Mesenchymal stem cell (in vitro differentiated cells and primary cell): ENCODE measurements at regions not wholly inside any gene's neighbourhood (a gene's known extent, or its start where the extent isn't known, plus 50 kb on each side); places are given as distances from the start of the nearest gene placed in this dataset.

ENCODE experiments used
- DNase-seq: peaks from one replicate; pipeline ENCODE4 v3.0.0-alpha.2; 2013
- H2AFZ ChIP-seq: one replicate; pipeline ENCODE4 v1.6.1; 2013; ENCODE audit warnings: low read depth, mild to moderate bottlenecking, control low read depth, inconsistent platforms, low read length, moderate library complexity
- H2AK5ac ChIP-seq: 2 replicates; pipeline ENCODE4 v1.6.1; 2013; ENCODE audit warnings: low read length, moderate library complexity, mild to moderate bottlenecking, inconsistent platforms; ENCODE audit not compliant: severe bottlenecking
- H2BK120ac ChIP-seq: one replicate; pipeline ENCODE4 v1.6.1; 2013; ENCODE audit warnings: low read depth, mild to moderate bottlenecking, inconsistent platforms, low read length, moderate library complexity
- H2BK12ac ChIP-seq, 2 experiments: one replicate each; pipeline ENCODE4 v1.6.1; 2013; ENCODE audit warnings: inconsistent platforms in 2 of 2, low read length in 2 of 2, mild to moderate bottlenecking in 2 of 2, moderate library complexity in 2 of 2, control low read depth in 1 of 2
- H2BK15ac ChIP-seq: one replicate; pipeline ENCODE4 v1.6.1; 2013; ENCODE audit warnings: mild to moderate bottlenecking, low read depth, inconsistent platforms; ENCODE audit not compliant: poor library complexity, severe bottlenecking
- H2BK5ac ChIP-seq: 2 replicates; pipeline ENCODE4 v1.6.1; 2013; ENCODE audit warnings: low read depth, mild to moderate bottlenecking, low read length, control low read depth, inconsistent platforms; ENCODE audit not compliant: poor library complexity, severe bottlenecking
- H3K14ac ChIP-seq, 2 experiments: one replicate each; pipeline ENCODE4 v1.6.1; 2013; ENCODE audit warnings: inconsistent platforms in 2 of 2, low read length in 2 of 2, control low read depth in 1 of 2, mild to moderate bottlenecking in 1 of 2, moderate library complexity in 1 of 2
- H3K18ac ChIP-seq, 2 experiments: one replicate each; pipeline ENCODE4 v1.6.1; 2013; ENCODE audit warnings: inconsistent platforms in 2 of 2, low read length in 2 of 2, control low read depth in 1 of 2, low read depth in 1 of 2, mild to moderate bottlenecking in 1 of 2
- H3K23ac ChIP-seq, 2 experiments: one replicate each; pipeline ENCODE4 v1.6.1; 2013; ENCODE audit warnings: inconsistent platforms in 2 of 2, low read length in 2 of 2, mild to moderate bottlenecking in 2 of 2, moderate library complexity in 2 of 2, control low read depth in 1 of 2
- H3K27ac ChIP-seq: 2 replicates; pipeline ENCODE4 v1.5.1; 2013; ENCODE audit warnings: mild to moderate bottlenecking, moderate library complexity, low read length, control low read depth, inconsistent platforms; ENCODE audit not compliant: poor library complexity, severe bottlenecking
- H3K27me3 ChIP-seq, 2 experiments: 2 replicates each; pipeline versions ENCODE4 v1.6.1 to v1.7.0; 2013; ENCODE audit warnings: low read length in 2 of 2, mild to moderate bottlenecking in 2 of 2, moderate library complexity in 2 of 2, control low read depth in 1 of 2, inconsistent platforms in 1 of 2; ENCODE audit not compliant: control insufficient read depth in 1 of 2, insufficient read depth in 1 of 2
- H3K36me3 ChIP-seq, 2 experiments: 2 replicates each; pipeline versions ENCODE4 v1.6.1 to v1.7.0; 2013; ENCODE audit warnings: low read length in 2 of 2, control low read depth in 1 of 2, inconsistent platforms in 1 of 2, low read depth in 1 of 2, mild to moderate bottlenecking in 1 of 2; ENCODE audit not compliant: insufficient read depth in 2 of 2, control insufficient read depth in 1 of 2
- H3K4ac ChIP-seq, 2 experiments: one replicate each; pipeline ENCODE4 v1.6.1; 2013; ENCODE audit warnings: inconsistent platforms in 2 of 2, low read length in 2 of 2, mild to moderate bottlenecking in 2 of 2, moderate library complexity in 2 of 2, control low read depth in 1 of 2, low read depth in 1 of 2
- H3K4me1 ChIP-seq: 2 replicates; pipeline ENCODE4 v1.6.1; 2013; ENCODE audit warnings: low read depth, low read length, control low read depth; ENCODE audit not compliant: control insufficient read depth, insufficient read depth
- H3K4me2 ChIP-seq: 2 replicates; pipeline ENCODE4 v1.6.1; 2013; ENCODE audit warnings: low read length, mild to moderate bottlenecking, inconsistent platforms; ENCODE audit not compliant: poor library complexity, severe bottlenecking
- H3K4me3 ChIP-seq, 2 experiments: 2 replicates each; pipeline versions ENCODE4 v1.5.1 to v1.7.0; 2013; ENCODE audit warnings: low read length in 2 of 2, mild to moderate bottlenecking in 2 of 2, control low read depth in 1 of 2, low read depth in 1 of 2; ENCODE audit not compliant: insufficient read depth in 1 of 2
- H3K79me1 ChIP-seq: replicated peaks from 2 replicates; pipeline ENCODE4 v1.6.1; 2013; ENCODE audit warnings: mild to moderate bottlenecking, control low read depth, low read length, inconsistent platforms; ENCODE audit not compliant: poor library complexity, severe bottlenecking
- H3K9ac ChIP-seq: 2 replicates; pipeline ENCODE4 v1.7.0; 2013; ENCODE audit warnings: mild to moderate bottlenecking, low read length, moderate library complexity
- H3K9me3 ChIP-seq: 2 replicates; pipeline ENCODE4 v1.7.0; 2013; ENCODE audit warnings: mild to moderate bottlenecking, low read length; ENCODE audit not compliant: control insufficient read depth
- H4K8ac ChIP-seq: one replicate; pipeline ENCODE4 v1.6.1; 2013; ENCODE audit warnings: inconsistent platforms, mild to moderate bottlenecking, low read length, moderate library complexity
- H4K91ac ChIP-seq: one replicate; pipeline ENCODE4 v1.6.1; 2013; ENCODE audit warnings: mild to moderate bottlenecking, low read length, inconsistent platforms
- WGBS: methylation state at CpG from one replicate; pipeline ENCODE4 v1.1.7; 2013; ENCODE audit warnings: mixed read lengths; 5-methylcytosine and 5-hydroxymethylcytosine counted together

DNA sequence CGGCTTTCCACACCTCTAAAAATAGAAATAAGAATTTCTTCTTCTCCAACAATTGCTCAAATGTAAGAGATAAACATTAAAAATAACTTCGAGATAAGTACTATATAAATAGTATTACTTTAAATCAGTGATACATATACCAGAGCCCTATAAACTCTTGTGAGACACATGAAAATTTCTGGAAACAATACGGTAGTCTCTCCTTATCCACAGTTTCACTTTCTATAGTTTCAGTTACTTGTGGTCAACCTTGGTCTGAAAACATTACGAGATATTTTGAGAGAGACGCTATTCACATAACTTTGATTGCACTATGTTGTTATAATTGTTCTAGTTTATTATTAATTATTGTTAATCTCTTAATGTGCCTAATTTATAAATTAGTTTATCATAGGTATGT, 101.5 kb upstream of the CXXC4 start:
- Histone ChIP-seq H2AFZ (no peak overlapping the region), H4K8ac (no peak overlapping the region), H2BK5ac (no peak overlapping the region), H3K4ac (no peak overlapping the region), H2BK15ac (no peak overlapping the region), H3K9me3 (no peaks in the 10 kb centered on the region), H3K23ac (no peak overlapping the region), H3K14ac (no peak overlapping the region), H2BK120ac (no peak overlapping the region), H3K27me3 (no peaks in the 10 kb centered on the region), H3K4me3 (no peak overlapping the region), H3K9ac (no peak overlapping the region), H3K79me1 (no peaks in the 10 kb centered on the region), H3K36me3 (no peaks in the 10 kb centered on the region), H3K4me2 (no peak overlapping the region), H3K18ac (no peak overlapping the region), H2BK12ac (no peak overlapping the region), H4K91ac (no peak overlapping the region), H3K4me1 (no peaks in the 10 kb centered on the region), H2AK5ac (no peak overlapping the region), H3K27ac (no peak overlapping the region)
- 88% methylated on average over 1 of the region's 5 CpGs for WGBS
- DNase-seq, result no peak

GRCh38 chr4:104615496-104615895, 120.8 kb upstream of the CXXC4 start:
- no peak overlapping the region for H3K4ac ChIP-seq
- H2BK15ac ChIP-seq, result no peak overlapping the region
- no peak overlapping the region for H2BK120ac ChIP-seq
- H3K79me1 ChIP-seq, result no peaks in the 10 kb centered on the region
- H3K4me1 ChIP-seq, result no peaks in the 10 kb centered on the region
- no peaks in the 10 kb centered on the region for H3K36me3 ChIP-seq
- no peak overlapping the region for H3K4me3 ChIP-seq
- no peak overlapping the region for H3K27ac ChIP-seq
- no peak overlapping the region for H3K18ac ChIP-seq
- no peak overlapping the region for H3K4me2 ChIP-seq
- no peak overlapping the region for H4K91ac ChIP-seq
- H3K27me3 ChIP-seq, result no peaks in the 10 kb centered on the region
- DNase-seq, result no peak
- no peak overlapping the region for H2AFZ ChIP-seq
- no peak overlapping the region for H2BK12ac ChIP-seq
- no peak overlapping the region for H3K14ac ChIP-seq
- WGBS, result 90% methylated on average over 1 of the region's 1 CpG
- H3K9ac ChIP-seq, result no peak overlapping the region
- no peak overlapping the region for H3K23ac ChIP-seq
- H2AK5ac ChIP-seq, result no peak overlapping the region
- no peak overlapping the region for H2BK5ac ChIP-seq
- H4K8ac ChIP-seq, result no peak overlapping the region
- H3K9me3 ChIP-seq, result peaks cover 15% of the 10 kb centered on the region

GRCh38 chr4:104615926-104616325, 121.2 kb upstream of the CXXC4 start:
- no peak overlapping the region for H3K4me2 ChIP-seq
- no peak overlapping the region for H3K27ac ChIP-seq
- no peak overlapping the region for H3K23ac ChIP-seq
- H3K9ac ChIP-seq, result no peak overlapping the region
- H2AFZ ChIP-seq, result no peak overlapping the region
- H2BK120ac ChIP-seq, result no peak overlapping the region
- 95% methylated on average over 2 of the region's 2 CpGs for WGBS
- H3K14ac ChIP-seq, result no peak overlapping the region
- no peaks in the 10 kb centered on the region for H3K4me1 ChIP-seq
- no peak overlapping the region for H2BK15ac ChIP-seq
- no peak overlapping the region for H2BK5ac ChIP-seq
- H3K79me1 ChIP-seq, result no peaks in the 10 kb centered on the region
- no peaks in the 10 kb centered on the region for H3K36me3 ChIP-seq
- H2AK5ac ChIP-seq, result no peak overlapping the region
- H3K4ac ChIP-seq, result no peak overlapping the region
- no peak overlapping the region for H2BK12ac ChIP-seq
- no peak overlapping the region for H4K8ac ChIP-seq
- DNase-seq, result no peak
- no peak overlapping the region for H3K18ac ChIP-seq
- no peak overlapping the region for H4K91ac ChIP-seq
- H3K27me3 ChIP-seq, result no peaks in the 10 kb centered on the region
- H3K9me3 ChIP-seq, result peaks cover 15% of the 10 kb centered on the region
- H3K4me3 ChIP-seq, result no peak overlapping the region

DNA sequence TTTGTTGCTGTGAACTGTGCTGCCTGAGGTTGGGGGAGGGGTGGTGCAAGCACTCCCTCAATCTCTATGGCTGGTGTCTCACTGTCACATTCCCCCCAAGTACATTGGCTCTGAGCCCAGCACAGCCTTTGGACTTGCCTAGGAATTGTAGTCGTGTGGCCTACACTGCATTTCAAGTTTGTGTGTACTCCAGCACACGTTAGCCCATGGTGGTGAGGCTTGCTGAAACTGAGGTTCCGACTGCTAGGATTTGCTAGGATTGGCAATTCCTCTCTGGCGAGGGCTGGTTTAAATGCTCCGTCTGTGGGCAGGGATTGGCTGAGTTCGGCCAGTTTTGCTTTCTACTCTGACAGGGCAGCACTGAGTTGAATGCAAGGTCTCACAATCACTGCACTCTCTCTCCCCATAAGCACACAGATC, 121.7 kb upstream of the CXXC4 start:
- Histone ChIP-seq H3K36me3 (no peaks in the 10 kb centered on the region), H4K8ac (peak overlapping the region; percentile 33), H3K27ac (no peak overlapping the region), H4K91ac (no peak overlapping the region), H2BK5ac (no peak overlapping the region), H3K79me1 (no peaks in the 10 kb centered on the region), H3K4me2 (no peak overlapping the region), H3K18ac (no peak overlapping the region), H3K4me1 (no peaks in the 10 kb centered on the region), H2AK5ac (no peak overlapping the region), H2BK15ac (no peak overlapping the region), H3K4ac (no peak overlapping the region), H2AFZ (no peak overlapping the region), H3K9me3 (peaks cover 15% of the 10 kb centered on the region), H3K27me3 (no peaks in the 10 kb centered on the region), H2BK120ac (no peak overlapping the region), H3K14ac (no peak overlapping the region), H3K23ac (no peak overlapping the region), H2BK12ac (no peak overlapping the region), H3K9ac (no peak overlapping the region), H3K4me3 (no peak overlapping the region)
- WGBS, result 85% methylated on average over 6 of the region's 6 CpGs
- peak; percentile 8 for DNase-seq
